GM12878 (cell line): ENCODE measurements at regions not wholly inside any gene's neighbourhood (a gene's known extent, or its start where the extent isn't known, plus 50 kb on each side); places are given as distances from the start of the nearest gene placed in this dataset.

Experiments
- ATAC-seq: fragments of 200-7000 bp; cut with Tn5 transposase; 3 replicates; pipeline ENCODE4 v1.9.1; 2020; ENCODE audit warnings: mild to moderate bottlenecking, moderate library complexity
- BruUV-seq: library from RNA; stranded (reverse); fragments of 400-500 nt; replicated peaks from 2 replicates; lab custom pipeline; 2021; lab: Mats Ljungman, UMichigan
- CTCF ChIA-PET: fragments of 300-600 bp; sonication (Branson Sonifier 250); formaldehyde crosslinking; extraction: SDS; loops from one replicate; lab custom pipeline; 2021; ENCODE audit warnings: inconsistent platforms; lab: Yijun Ruan, JAX
- POLR2A ChIA-PET: fragments of 350-600 bp; formaldehyde crosslinking; extraction: SDS; loops from one replicate; lab custom pipeline; 2021; ENCODE audit warnings: inconsistent platforms; lab: Charles Lee
- RAD21 ChIA-PET: fragments of 300-600 bp; sonication (Branson Sonifier 250); formaldehyde crosslinking; loops from one replicate; lab custom pipeline; 2023; ENCODE audit warnings: antibody characterized with exemption; ENCODE audit not compliant: unreplicated experiment; lab: Charles Lee
- SMC1A ChIA-PET: fragments of 300-600 bp; sonication (Branson Sonifier 250); formaldehyde crosslinking; loops from one replicate; lab custom pipeline; 2023; ENCODE audit not compliant: unreplicated experiment, uncharacterized antibody; lab: Charles Lee
- DNase-seq: peaks from one replicate; pipeline ENCODE4 v3.0.0-alpha.2; 2011; ENCODE audit warnings: low read depth, low spot score
- FAIRE-seq: peaks from 3 replicates; lab custom pipeline; 2011; peaks lifted over from hg19 to GRCh38; lab: Jason Lieb, UNC
- H2AFZ ChIP-seq: 2 replicates; pipeline ENCODE4 v1.6.0; 2011; ENCODE audit warnings: low read depth, low read length, control low read depth; ENCODE audit not compliant: control insufficient read depth
- H3K27ac ChIP-seq: 2 replicates; pipeline ENCODE4 v1.5.1; 2011; ENCODE audit warnings: control low read depth; ENCODE audit not compliant: control insufficient read depth, insufficient read depth
- H3K27me3 ChIP-seq, 2 experiments: replicated peaks in 1 of 2; 2 replicates each; pipeline versions ENCODE4 v1.6.0 to v1.6.1; 2011; ENCODE audit warnings: low read length in 1 of 2; ENCODE audit not compliant: control insufficient read depth in 2 of 2, insufficient read depth in 2 of 2
- H3K36me3 ChIP-seq, 2 experiments: 2 replicates each; pipeline ENCODE4 v1.5.1; 2011; ENCODE audit warnings: low read length in 1 of 2; ENCODE audit not compliant: control insufficient read depth in 2 of 2, insufficient read depth in 2 of 2
- H3K4me1 ChIP-seq: 2 replicates; pipeline ENCODE4 v1.6.1; 2011; ENCODE audit warnings: mild to moderate bottlenecking, low read length, moderate library complexity, mixed read lengths; ENCODE audit not compliant: control insufficient read depth, insufficient read depth
- H3K4me2 ChIP-seq: 2 replicates; pipeline ENCODE4 v1.6.0; 2011; ENCODE audit warnings: control low read depth; ENCODE audit not compliant: control insufficient read depth, insufficient read depth
- H3K4me3 ChIP-seq: fragments of 200-600 bp; sonication (generic); 2 replicates; pipeline ENCODE4 v1.5.1; 2016
- H3K79me2 ChIP-seq: 2 replicates; pipeline ENCODE4 v1.6.0; 2011; ENCODE audit warnings: low read length; ENCODE audit not compliant: control insufficient read depth, insufficient read depth
- H3K9ac ChIP-seq: 2 replicates; pipeline ENCODE4 v1.8.0; 2011; ENCODE audit warnings: low read length, control low read depth, mixed read lengths; ENCODE audit not compliant: control insufficient read depth, insufficient read depth
- H3K9me3 ChIP-seq: replicated peaks from 3 replicates; pipeline ENCODE4 v1.5.1; 2011; ENCODE audit warnings: mild to moderate bottlenecking, low read length; ENCODE audit not compliant: control insufficient read depth, insufficient read depth
- H4K20me1 ChIP-seq: 2 replicates; pipeline ENCODE4 v1.6.0; 2011; ENCODE audit not compliant: control insufficient read depth, insufficient read depth
- ATF7 ChIP-seq: fragments of 450-650 bp; IDR thresholded peaks from 2 replicates; pipeline ENCODE4 v1.6.1; 2016; ENCODE audit warnings: low read depth, mild to moderate bottlenecking
- BRCA1 ChIP-seq: IDR thresholded peaks from 2 replicates; pipeline ENCODE4 v1.6.1; 2011; ENCODE audit warnings: low read depth, low read length, improper control_type of control experiment
- EED ChIP-seq: sonication (generic); IDR thresholded peaks from 2 replicates; pipeline ENCODE4 v1.6.1; 2016; ENCODE audit warnings: antibody characterized with exemption, low read depth
- ETV6 ChIP-seq, 2 experiments: fragments of 450-650 bp in 1 of 2; IDR thresholded peaks in 1 of 2; conservative IDR thresholded peaks in 1 of 2; 2 replicates each; pipeline ENCODE4 v1.6.1; 2014; ENCODE audit warnings: antibody characterized with exemption in 1 of 2, borderline replicate concordance in 1 of 2, low read depth in 1 of 2, mild to moderate bottlenecking in 1 of 2, moderate library complexity in 1 of 2
- NFXL1 ChIP-seq: fragments of 450-650 bp; IDR thresholded peaks from 2 replicates; pipeline ENCODE4 v1.6.1; 2017; ENCODE audit warnings: antibody characterized with exemption, mild to moderate bottlenecking, borderline replicate concordance
- SMAD1 ChIP-seq: fragments of 450-650 bp; IDR thresholded peaks from 2 replicates; pipeline ENCODE4 v1.6.1; 2018; ENCODE audit warnings: mild to moderate bottlenecking, low read depth; ENCODE audit not compliant: partially characterized antibody
- STAT3 ChIP-seq: IDR thresholded peaks from 2 replicates; pipeline ENCODE4 v1.6.1; 2011; ENCODE audit warnings: low read depth, low read length, improper control_type of control experiment
- in situ Hi-C: fragments of 300-500 bp; cut with MboI; formaldehyde crosslinking; loops from 9 replicates; pipeline ENCODE4 v1.14.3; 2018; ENCODE audit warnings: mixed read lengths
- intact Hi-C: fragments of 100-400 bp; cut with micrococcal nuclease; formaldehyde crosslinking; loops from one replicate; pipeline ENCODE4 v1.14.2; 2022; ENCODE audit not compliant: unreplicated experiment
- TF ChIP-seq, protein P1 (sequence below): fragments of 450-650 bp; IDR thresholded peaks from 2 replicates; pipeline ENCODE4 v1.6.1; 2016; ENCODE audit warnings: mild to moderate bottlenecking, moderate library complexity, borderline replicate concordance

GRCh38 chr9:103978396-103978795, 115.7 kb upstream of the SMC2 start:
- H3K36me3 ChIP-seq: no peaks in the 10 kb centered on the region
- in situ Hi-C loops: no loop called here
- no peak overlapping the region for H2AFZ ChIP-seq
- SMC1A ChIA-PET: no interaction called here
- RAD21 ChIA-PET: no interaction called here
- intact Hi-C loops: no loop called here
- H4K20me1 ChIP-seq: no peaks in the 10 kb centered on the region
- H3K9ac ChIP-seq: no peak overlapping the region
- no peak for ATAC-seq
- DNase-seq: no peak
- H3K9me3 ChIP-seq: no peaks in the 10 kb centered on the region
- TF ChIP-seq EED (no peak), ATF7 (no peak), ETV6 (conservative IDR thresholded peaks at IDR 0.05 in 1 of 2, IDR thresholded peaks at IDR 0.05 in 1 of 2; ENCODE audit: borderline replicate concordance in 1 of 2, low read depth in 1 of 2) (no peak), NFXL1 (no peak), SMAD1 (no peak), BRCA1 (no peak), STAT3 (no peak)
- TF ChIP-seq, protein P1, sequence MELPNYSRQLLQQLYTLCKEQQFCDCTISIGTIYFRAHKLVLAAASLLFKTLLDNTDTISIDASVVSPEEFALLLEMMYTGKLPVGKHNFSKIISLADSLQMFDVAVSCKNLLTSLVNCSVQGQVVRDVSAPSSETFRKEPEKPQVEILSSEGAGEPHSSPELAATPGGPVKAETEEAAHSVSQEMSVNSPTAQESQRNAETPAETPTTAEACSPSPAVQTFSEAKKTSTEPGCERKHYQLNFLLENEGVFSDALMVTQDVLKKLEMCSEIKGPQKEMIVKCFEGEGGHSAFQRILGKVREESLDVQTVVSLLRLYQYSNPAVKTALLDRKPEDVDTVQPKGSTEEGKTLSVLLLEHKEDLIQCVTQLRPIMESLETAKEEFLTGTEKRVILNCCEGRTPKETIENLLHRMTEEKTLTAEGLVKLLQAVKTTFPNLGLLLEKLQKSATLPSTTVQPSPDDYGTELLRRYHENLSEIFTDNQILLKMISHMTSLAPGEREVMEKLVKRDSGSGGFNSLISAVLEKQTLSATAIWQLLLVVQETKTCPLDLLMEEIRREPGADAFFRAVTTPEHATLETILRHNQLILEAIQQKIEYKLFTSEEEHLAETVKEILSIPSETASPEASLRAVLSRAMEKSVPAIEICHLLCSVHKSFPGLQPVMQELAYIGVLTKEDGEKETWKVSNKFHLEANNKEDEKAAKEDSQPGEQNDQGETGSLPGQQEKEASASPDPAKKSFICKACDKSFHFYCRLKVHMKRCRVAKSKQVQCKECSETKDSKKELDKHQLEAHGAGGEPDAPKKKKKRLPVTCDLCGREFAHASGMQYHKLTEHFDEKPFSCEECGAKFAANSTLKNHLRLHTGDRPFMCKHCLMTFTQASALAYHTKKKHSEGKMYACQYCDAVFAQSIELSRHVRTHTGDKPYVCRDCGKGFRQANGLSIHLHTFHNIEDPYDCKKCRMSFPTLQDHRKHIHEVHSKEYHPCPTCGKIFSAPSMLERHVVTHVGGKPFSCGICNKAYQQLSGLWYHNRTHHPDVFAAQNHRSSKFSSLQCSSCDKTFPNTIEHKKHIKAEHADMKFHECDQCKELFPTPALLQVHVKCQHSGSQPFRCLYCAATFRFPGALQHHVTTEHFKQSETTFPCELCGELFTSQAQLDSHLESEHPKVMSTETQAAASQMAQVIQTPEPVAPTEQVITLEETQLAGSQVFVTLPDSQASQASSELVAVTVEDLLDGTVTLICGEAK: peak; percentile 45; the same call in 1 of the 2 replicates
- no peak overlapping the region for H3K4me3 ChIP-seq
- CTCF ChIA-PET: no interaction called here
- H3K27me3 ChIP-seq: no peaks in the 10 kb centered on the region
- H3K79me2 ChIP-seq: no peaks in the 10 kb centered on the region
- no peak for FAIRE-seq
- no peaks in the 10 kb centered on the region for H3K4me1 ChIP-seq
- H3K27ac ChIP-seq: no peak overlapping the region
- no TSS peak for BruUV-seq
- POLR2A ChIA-PET: no interaction called here
- H3K4me2 ChIP-seq: no peak overlapping the region
